ENCODE measurements at regions not wholly inside any gene's neighbourhood (a gene's known extent, or its start where the extent isn't known, plus 50 kb on each side); places are given as distances from the start of the nearest gene placed in this dataset.

DNA sequence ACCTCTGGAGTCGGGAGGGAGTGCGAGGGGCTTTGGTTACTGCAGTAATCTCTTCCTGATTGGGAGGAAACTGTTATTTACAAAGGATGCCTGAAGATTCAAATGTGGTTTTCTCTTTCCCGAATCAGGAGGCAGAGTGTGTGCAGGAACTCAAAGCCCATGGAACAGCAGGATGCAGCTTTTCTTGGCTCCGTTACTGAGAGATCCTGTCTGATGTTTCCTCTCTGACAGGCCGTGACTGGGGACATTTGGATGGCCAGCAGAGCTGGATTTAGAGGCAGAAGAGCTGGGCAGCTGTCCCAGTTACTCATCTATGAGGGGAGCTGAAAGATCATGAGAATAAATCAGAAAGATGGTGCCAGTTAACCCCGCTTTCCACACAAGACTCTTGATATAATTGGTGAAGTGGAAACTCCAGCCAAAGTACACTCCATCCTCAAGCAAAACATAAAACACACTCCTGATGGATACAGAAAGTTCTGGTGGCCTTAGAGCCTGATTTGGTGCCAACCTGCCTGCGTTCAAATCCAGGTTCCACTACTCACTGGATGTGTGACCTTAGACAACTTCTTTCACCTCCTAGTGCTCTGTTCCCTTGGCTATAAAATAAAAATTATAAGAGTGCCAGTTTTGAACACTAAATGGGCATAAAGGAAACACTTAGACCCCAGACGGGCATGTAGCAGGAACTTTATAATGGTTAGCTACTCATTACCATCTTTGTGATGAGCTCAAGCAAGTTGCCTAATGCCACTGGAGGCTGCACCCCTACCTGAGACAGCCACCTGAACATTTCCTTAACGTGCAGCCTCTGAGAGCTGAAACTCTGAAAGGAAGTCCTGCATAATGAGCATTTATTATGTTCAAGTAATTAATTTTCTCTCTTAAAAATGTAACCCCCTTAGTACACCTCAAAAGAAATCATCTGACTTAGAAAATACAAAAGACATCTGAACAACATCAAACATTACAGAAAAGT, 349.0 kb upstream of the GATB start:
- H3K4me1 Mint-ChIP-seq: peaks cover 72% of the 10 kb centered on the region
- H3K27me3 Mint-ChIP-seq: no peaks in the 10 kb centered on the region
- H3K4me3 Mint-ChIP-seq: no peak overlapping the region
- ATAC-seq (no peak), DNase-seq (no peak)
- ChIA-PET POLR2A (interaction anchor here (0.6 kb wide), 1 partner anchor 403 kb away, joined by 3 read pairs; no protein-coding TSS in a partner anchor), CTCF (interaction anchor here (0.5 to 2.2 kb wide), 3 partner anchors 9 to 1348 kb away, joined by 3 to 10 read pairs (median 3); no protein-coding TSS in a partner anchor)
- H3K36me3 Mint-ChIP-seq (ENCODE audit: low read depth): no peaks in the 10 kb centered on the region
- intact Hi-C loops (cut with DNase I, micrococcal nuclease): no loop called here
- H3K9me3 Mint-ChIP-seq (ENCODE audit: low read depth): no peaks in the 10 kb centered on the region
- H3K27ac Mint-ChIP-seq: no peak overlapping the region

DNA sequence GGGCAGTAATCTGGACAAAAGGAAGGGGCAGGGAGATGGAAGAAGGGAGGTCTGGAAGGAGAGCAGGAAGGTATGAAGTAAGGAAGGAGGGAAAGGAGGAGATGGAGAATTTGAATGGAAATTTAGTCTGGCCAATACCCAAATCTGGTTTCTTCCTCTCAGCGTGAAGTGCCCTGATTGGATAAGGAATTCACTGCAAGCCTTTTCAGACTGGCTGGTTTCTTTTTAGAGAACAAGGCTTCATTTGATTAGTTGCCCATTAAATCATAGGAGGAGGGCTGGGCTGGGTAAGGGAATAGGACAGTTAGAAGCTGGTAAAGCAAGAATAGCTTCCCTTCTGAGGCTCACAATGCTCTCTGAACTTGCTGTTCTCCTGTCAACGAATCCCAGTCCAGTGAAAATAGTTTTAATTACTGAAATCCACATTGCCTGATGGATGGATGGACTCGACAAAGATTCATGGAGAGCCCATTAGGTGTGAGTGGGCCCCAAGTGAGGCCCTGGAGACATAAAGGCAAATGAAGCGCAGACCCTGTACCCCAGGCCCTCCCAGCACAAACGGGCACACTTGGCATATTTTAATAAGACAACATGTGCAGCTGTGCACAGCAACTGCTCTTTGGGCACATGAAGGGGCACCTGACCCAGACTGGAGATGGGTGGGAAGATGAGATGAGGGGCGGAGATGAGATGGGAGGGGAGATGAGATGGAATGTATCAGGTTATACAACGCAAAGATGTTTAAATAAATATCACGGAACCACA, 347.1 kb upstream of the GATB start:
- ATAC-seq (no peak), DNase-seq (no peak)
- H3K36me3 Mint-ChIP-seq (ENCODE audit: low read depth): no peaks in the 10 kb centered on the region
- no peaks in the 10 kb centered on the region for H3K27me3 Mint-ChIP-seq
- no peak overlapping the region for H3K27ac Mint-ChIP-seq
- CTCF ChIA-PET: interaction anchor here (0.6 kb wide), 1 partner anchor 148 kb away, joined by 3 read pairs; no protein-coding TSS in a partner anchor
- POLR2A ChIA-PET: no interaction called here
- intact Hi-C loops (cut with DNase I, micrococcal nuclease): no loop called here
- H3K4me1 Mint-ChIP-seq: peaks cover 75% of the 10 kb centered on the region
- H3K9me3 Mint-ChIP-seq (ENCODE audit: low read depth): no peaks in the 10 kb centered on the region
- no peak overlapping the region for H3K4me3 Mint-ChIP-seq

DNA sequence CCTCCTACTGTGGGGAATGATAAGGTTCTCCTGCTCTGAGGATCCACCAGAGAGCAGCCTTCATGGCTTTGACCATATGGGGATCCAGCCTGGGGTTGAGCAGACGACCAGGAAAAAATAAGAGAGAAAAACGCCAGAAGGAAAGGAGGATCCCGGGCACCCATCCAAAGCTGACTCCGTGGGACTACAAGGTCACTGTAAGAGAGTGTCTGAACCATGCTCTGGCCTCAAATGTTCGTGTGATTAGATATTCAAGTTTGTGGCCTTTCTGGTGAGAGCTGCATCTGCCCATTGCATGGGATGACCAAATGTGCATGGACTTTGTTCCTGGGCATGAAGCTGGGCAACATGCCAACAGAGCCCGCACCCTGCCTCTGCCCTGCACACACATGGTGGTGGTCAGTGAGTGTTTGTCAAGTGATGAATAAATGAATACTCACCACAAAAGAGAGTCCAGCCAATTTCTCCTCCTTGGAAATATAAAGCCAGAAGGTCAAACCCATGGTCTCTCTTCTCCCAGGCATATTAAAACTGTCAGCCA, 346.0 kb upstream of the GATB start:
- Mint-ChIP-seq H3K9me3 (ENCODE audit: low read depth) (no peaks in the 10 kb centered on the region), H3K4me3 (no peak overlapping the region), H3K27me3 (no peaks in the 10 kb centered on the region), H3K27ac (no peak overlapping the region), H3K36me3 (ENCODE audit: low read depth) (no peaks in the 10 kb centered on the region), H3K4me1 (peaks cover 76% of the 10 kb centered on the region)
- ChIA-PET CTCF (no interaction called here), POLR2A (no interaction called here)
- DNase-seq (no peak), ATAC-seq (no peak)
- intact Hi-C loops (cut with DNase I, micrococcal nuclease): no loop called here

DNA sequence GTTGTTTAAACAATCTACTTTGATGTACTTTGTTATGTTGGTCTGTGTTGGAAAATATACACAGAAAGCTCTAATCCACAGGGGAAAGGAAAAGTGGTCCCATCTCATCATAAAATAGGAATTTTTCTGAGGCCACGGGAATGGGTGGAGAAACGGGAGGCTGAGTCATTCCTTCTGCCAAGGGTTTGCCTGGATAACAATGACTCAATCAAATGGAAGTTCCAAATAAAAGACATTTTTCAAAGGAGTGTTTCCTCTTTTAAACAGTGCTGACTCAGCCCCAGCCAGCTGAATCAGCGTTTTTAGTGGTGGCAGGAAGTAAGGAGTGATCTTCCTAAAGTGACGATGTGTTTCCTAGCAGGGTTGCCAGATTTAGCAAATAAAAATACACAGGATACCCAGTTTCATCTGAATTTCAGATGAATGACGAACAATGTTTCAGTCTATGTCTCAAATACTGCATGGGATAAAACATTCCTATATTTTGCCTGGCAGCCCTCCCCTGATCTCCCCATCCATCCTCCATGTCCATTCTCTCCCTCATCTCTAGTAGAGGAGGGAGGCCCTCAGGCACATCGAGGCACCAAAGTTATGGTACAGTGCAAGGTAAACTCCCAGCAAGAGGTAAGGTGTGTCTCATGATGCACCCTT, 345.4 kb upstream of the GATB start:
- Mint-ChIP-seq H3K4me3 (no peak overlapping the region), H3K27me3 (no peaks in the 10 kb centered on the region), H3K27ac (peak overlapping the region; percentile 62), H3K9me3 (ENCODE audit: low read depth) (no peaks in the 10 kb centered on the region), H3K36me3 (ENCODE audit: low read depth) (peaks cover 5% of the 10 kb centered on the region), H3K4me1 (peaks cover 81% of the 10 kb centered on the region)
- CTCF ChIA-PET: no interaction called here
- POLR2A ChIA-PET: no interaction called here
- DNase-seq (peak; percentile 56), ATAC-seq (no peak)
- intact Hi-C loops (cut with DNase I, micrococcal nuclease): no loop called here

DNA sequence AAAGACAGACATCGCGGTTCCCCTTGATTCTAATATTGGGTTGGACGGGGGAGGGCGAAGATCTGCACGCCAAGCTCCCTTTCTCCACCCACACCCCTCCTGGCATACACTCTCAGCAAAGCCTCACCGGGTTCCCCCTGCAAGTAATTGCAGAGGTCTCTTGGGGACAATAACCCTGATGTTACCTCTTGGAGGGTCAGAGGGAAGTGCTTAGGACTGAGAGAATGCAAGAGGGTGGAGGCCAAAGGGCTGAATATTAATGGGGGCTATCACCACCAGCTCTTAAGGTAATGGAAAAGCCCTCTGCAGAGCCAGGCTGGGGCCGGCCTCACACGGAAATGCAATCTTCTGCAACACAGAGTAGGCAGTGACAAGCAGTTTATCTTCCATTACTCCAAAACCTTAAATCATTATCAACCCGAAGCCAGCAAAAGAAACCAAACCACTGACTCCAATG, 344.1 kb upstream of the GATB start:
- CTCF ChIA-PET: interaction anchor here (0.7 kb wide), 1 partner anchor 1153 kb away, joined by 3 read pairs; no protein-coding TSS in a partner anchor
- Mint-ChIP-seq H3K27me3 (no peaks in the 10 kb centered on the region), H3K36me3 (ENCODE audit: low read depth) (peaks cover 5% of the 10 kb centered on the region), H3K9me3 (ENCODE audit: low read depth) (no peaks in the 10 kb centered on the region), H3K4me1 (peaks cover 88% of the 10 kb centered on the region), H3K4me3 (no peak overlapping the region), H3K27ac (no peak overlapping the region)
- DNase-seq: no peak
- POLR2A ChIA-PET: no interaction called here
- intact Hi-C loops (cut with DNase I, micrococcal nuclease): loop anchor here in 1 of 2 experiments (5.0 kb wide), 1 partner anchor 432 kb away; the partner anchor contains the start of gene FBXW7
- ATAC-seq: no peak

DNA sequence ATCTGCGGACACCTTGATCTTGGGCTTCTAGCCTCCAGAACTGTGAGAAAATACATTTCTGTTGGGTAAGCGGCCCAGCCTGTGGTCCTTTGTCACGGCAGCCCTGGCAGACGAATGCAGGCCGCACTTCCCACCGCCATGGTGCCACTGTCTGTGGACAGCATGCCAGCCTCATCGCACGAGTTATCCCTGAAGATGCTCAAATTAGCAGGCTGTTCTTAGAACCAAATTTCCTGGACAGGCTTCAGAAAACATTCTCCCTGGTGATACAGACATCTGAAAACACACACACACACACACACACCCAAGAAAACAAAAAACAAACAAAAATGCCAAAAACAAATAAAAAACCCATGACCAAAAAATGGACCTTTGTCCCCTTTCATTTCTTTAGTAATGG, 343.5 kb upstream of the GATB start:
- DNase-seq (no peak), ATAC-seq (no peak)
- peaks cover 5% of the 10 kb centered on the region for H3K36me3 Mint-ChIP-seq (ENCODE audit: low read depth)
- no peaks in the 10 kb centered on the region for H3K9me3 Mint-ChIP-seq (ENCODE audit: low read depth)
- POLR2A ChIA-PET: no interaction called here
- H3K4me3 Mint-ChIP-seq: no peak overlapping the region
- intact Hi-C loops (cut with DNase I, micrococcal nuclease): loop anchor here in 1 of 2 experiments (5.0 kb wide), 1 partner anchor 433 kb away; the partner anchor contains the start of gene FBXW7
- H3K27me3 Mint-ChIP-seq: no peaks in the 10 kb centered on the region
- peaks cover 88% of the 10 kb centered on the region for H3K4me1 Mint-ChIP-seq
- CTCF ChIA-PET: no interaction called here
- peak overlapping the region; percentile 42 for H3K27ac Mint-ChIP-seq

DNA sequence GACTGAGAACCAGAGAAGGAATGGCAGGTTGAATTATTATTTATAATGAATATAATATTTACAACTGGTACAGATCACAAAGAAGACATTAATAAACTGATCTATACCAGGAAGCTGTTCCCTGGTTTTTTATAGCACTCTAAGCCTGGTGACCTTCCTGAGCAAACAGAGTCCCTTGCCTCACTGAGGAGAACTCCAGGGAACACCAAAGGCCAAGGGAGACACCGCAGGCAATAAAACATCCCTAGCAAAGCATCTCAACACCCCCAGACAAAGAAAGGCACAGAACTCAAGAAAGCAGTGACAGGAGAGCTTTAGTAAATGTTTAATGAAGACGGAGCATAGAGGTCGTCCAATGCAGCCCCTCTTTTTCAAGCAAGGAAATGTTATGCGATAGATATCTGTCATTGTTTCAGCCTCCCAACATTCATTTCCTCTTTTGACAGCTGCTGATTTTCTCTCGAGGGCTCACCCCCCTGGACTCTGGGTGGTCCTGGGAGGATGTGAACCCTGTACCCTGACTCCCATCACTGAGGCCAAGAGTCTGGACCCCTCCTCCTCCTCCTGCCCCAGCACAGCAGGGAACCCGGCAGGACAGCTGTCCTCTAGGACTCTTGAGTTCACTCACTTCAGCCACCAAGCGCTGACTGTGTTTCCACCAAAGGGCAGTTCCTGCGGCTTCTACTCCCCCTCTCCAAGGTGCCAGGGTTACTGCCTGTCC, 342.5 kb upstream of the GATB start:
- Mint-ChIP-seq H3K4me3 (no peak overlapping the region), H3K27ac (peak overlapping the region; percentile 52), H3K27me3 (no peaks in the 10 kb centered on the region), H3K36me3 (ENCODE audit: low read depth) (peaks cover 7% of the 10 kb centered on the region), H3K4me1 (peaks cover 92% of the 10 kb centered on the region), H3K9me3 (ENCODE audit: low read depth) (no peaks in the 10 kb centered on the region)
- ChIA-PET POLR2A (no interaction called here), CTCF (interaction anchor here (0.7 to 1.3 kb wide), 3 partner anchors 48 to 301 kb away, joined by 3 read pairs; no protein-coding TSS in a partner anchor)
- no peak for ATAC-seq
- DNase-seq: no peak
- intact Hi-C loops (cut with DNase I, micrococcal nuclease): loop anchor here in 1 of 2 experiments (5.0 kb wide), 1 partner anchor 434 kb away; the partner anchor contains the start of gene FBXW7

DNA sequence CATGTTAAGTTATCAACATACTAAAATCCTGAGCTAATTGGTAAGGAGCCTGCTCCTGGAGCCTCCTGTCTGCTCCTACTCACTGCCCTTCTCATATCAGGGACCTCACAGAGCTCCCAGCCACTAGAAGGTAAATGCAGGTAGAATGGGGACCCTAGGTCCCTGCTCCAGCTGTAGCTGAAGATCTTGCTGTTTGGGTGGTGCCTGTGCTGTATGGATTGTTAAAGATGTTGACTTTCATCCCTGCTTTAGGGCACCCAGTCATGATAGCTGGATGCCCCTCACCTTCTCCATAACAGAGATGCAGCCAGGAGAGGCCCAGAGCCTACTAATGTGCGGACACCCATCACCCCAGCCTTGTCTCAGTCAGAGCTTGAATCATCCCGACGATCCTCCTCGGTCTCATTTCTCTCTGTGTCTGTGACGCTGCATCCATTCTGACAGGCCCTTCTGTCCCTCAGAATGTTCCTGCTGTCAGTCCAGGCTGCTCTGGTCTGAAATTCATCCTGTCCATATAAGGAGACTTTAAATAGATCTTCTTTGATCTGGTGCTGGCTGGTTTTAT, 341.7 kb upstream of the GATB start:
- H3K4me3 Mint-ChIP-seq: peak overlapping the region; percentile 66
- POLR2A ChIA-PET: no interaction called here
- CTCF ChIA-PET: interaction anchor here (1.1 to 1.3 kb wide), 3 partner anchors 15 to 300 kb away, joined by 3 read pairs; no protein-coding TSS in a partner anchor
- intact Hi-C loops (cut with DNase I, micrococcal nuclease): loop anchor here in 1 of 2 experiments (5.0 kb wide), 1 partner anchor 435 kb away; the partner anchor contains the start of gene FBXW7
- H3K4me1 Mint-ChIP-seq: peaks cover 88% of the 10 kb centered on the region
- H3K27me3 Mint-ChIP-seq: no peaks in the 10 kb centered on the region
- no peaks in the 10 kb centered on the region for H3K9me3 Mint-ChIP-seq (ENCODE audit: low read depth)
- no peak for DNase-seq
- peak overlapping the region; percentile 96 for H3K27ac Mint-ChIP-seq
- no peak for ATAC-seq
- peaks cover 7% of the 10 kb centered on the region for H3K36me3 Mint-ChIP-seq (ENCODE audit: low read depth)

DNA sequence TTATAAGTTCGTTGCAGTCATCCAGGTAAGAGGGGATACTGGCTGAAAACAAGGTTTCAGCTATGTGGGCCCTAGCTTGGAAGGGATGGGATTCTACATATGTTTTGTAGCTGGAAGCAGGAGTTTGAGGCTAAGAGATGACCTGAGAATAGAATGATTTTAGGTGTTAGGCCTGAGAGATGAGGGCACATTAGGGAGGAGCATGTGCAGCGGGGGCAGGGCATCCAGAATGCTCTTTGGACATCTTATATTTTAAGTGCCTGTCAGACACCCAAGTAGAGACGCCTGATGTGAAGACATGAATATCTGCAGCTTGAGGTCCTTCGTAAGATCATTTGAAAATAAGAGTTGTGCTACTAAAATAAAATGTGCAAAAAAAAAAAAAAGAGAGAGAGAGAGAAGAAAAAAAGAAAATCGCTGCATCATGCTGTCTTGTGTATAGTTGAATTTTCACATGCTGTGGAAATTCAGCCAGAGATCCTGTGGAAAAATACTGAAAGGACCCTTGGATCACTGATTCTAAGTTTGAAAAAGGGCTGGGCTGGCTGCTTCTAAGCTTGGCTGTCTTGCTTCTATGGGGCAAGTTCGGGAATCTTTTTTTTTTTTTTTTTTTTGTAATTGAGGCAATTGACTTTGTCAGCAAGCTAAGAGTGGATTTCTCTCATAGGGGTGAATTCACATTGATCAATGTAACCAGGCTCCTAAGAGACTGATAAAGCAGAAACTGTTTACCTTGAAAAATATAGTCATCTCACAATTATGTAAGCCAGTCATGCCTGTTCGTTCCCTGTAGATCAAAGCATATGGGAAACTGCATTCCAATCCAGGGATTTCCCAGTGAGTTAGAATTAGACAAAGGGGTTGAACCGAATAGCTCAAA, 341.0 kb upstream of the GATB start:
- H3K36me3 Mint-ChIP-seq (ENCODE audit: low read depth): peaks cover 7% of the 10 kb centered on the region
- H3K4me1 Mint-ChIP-seq: peaks cover 88% of the 10 kb centered on the region
- ChIA-PET POLR2A (no interaction called here), CTCF (interaction anchor here (0.6 to 1.9 kb wide), 5 partner anchors 9 to 299 kb away, joined by 3 to 10 read pairs (median 3); no protein-coding TSS in a partner anchor)
- H3K27me3 Mint-ChIP-seq: no peaks in the 10 kb centered on the region
- intact Hi-C loops (cut with DNase I, micrococcal nuclease): loop anchor here in 1 of 2 experiments (2.0 to 5.0 kb wide), 2 partner anchors 341 to 436 kb away; partner anchors contain the start of genes FBXW7 and GATB
- peak overlapping the region; percentile 66 for H3K4me3 Mint-ChIP-seq
- H3K27ac Mint-ChIP-seq: peak overlapping the region; percentile 96
- ATAC-seq: no peak
- no peak for DNase-seq
- H3K9me3 Mint-ChIP-seq (ENCODE audit: low read depth): no peaks in the 10 kb centered on the region

Data from activated CD4-positive, alpha-beta T cell treated with anti-CD3 and anti-CD28 coated beads for 36 hours (primary cell).